ENCODE measurements at regions not wholly inside any gene's neighbourhood (a gene's known extent, or its start where the extent isn't known, plus 50 kb on each side); places are given as distances from the start of the nearest gene placed in this dataset.

- peaks cover 12 to 24% of the 10 kb centered on the region in 2 experiments for H3K9me3 Mint-ChIP-seq
- H2BK12ac ChIP-seq (ENCODE audit: insufficient read length, low read depth, low read length), result no peak overlapping the region
- H3K79me2 ChIP-seq (ENCODE audit: insufficient read depth, low read length), result no peaks in the 10 kb centered on the region
- no peak overlapping the region for H3K4ac ChIP-seq (ENCODE audit: low read depth, low read length)
- H3K4me3 Mint-ChIP-seq, result no peak overlapping the region
- no CpG with 5 or more reads among the region's 5 CpGs for WGBS (ENCODE audit: extremely low coverage, insufficient read length, low lambda C conversion rate)
- no peak overlapping the region for H2BK15ac ChIP-seq (ENCODE audit: low read depth, low read length)
- H3T11ph ChIP-seq (ENCODE audit: low read length), result no peak overlapping the region
- no peak overlapping the region for H3K56ac ChIP-seq (ENCODE audit: insufficient read length, low read depth, low read length)
- H2BK20ac ChIP-seq (ENCODE audit: low read depth, low read length, poor library complexity, severe bottlenecking), result no peak overlapping the region
- peaks cover 4% of the 10 kb centered on the region for H3K27me3 Mint-ChIP-seq (ENCODE audit: low read depth)
- no peak overlapping the region for H3K14ac ChIP-seq (ENCODE audit: insufficient read depth, low read length)
- no peak overlapping the region for H2AK5ac ChIP-seq (ENCODE audit: insufficient read length, low read length)
- H3K27me3 ChIP-seq (ENCODE audit: insufficient read depth, low read length), result no peaks in the 10 kb centered on the region
- H4K20me1 ChIP-seq (ENCODE audit: control insufficient read depth, insufficient read depth, insufficient read length), result no peaks in the 10 kb centered on the region
- H2AFZ ChIP-seq (ENCODE audit: low read length), result no peak overlapping the region
- H3K27ac ChIP-seq (ENCODE audit: insufficient read length, low read depth, low read length), result no peak overlapping the region
- H3K23me2 ChIP-seq (ENCODE audit: insufficient read length, low read depth, low read length, poor library complexity, severe bottlenecking), result no peaks in the 10 kb centered on the region
- H3K9ac ChIP-seq (ENCODE audit: extremely low read depth, insufficient read length, low read length), result peak overlapping the region; percentile 14
- H3K23ac ChIP-seq (ENCODE audit: insufficient read length, low read depth, low read length), result no peak overlapping the region
- no peak for DNase-seq
- no peak overlapping the region for H4K91ac ChIP-seq (ENCODE audit: insufficient read length, low read depth, low read length)
- H3K27ac Mint-ChIP-seq, result no peak overlapping the region
- H3K9me3 ChIP-seq (ENCODE audit: control insufficient read depth, low read depth, low read length), result no peaks in the 10 kb centered on the region
- H3K79me1 ChIP-seq (ENCODE audit: insufficient read depth, low read depth, low read length, poor library complexity, severe bottlenecking), result no peaks in the 10 kb centered on the region
- no peak overlapping the region for H4K5ac ChIP-seq (ENCODE audit: insufficient read length, low read depth, low read length)
- H4K8ac ChIP-seq (replicated peaks; ENCODE audit: insufficient read length, low read depth, low read length), result no peak overlapping the region
- no peak overlapping the region for H2BK120ac ChIP-seq (ENCODE audit: low read depth, low read length, poor library complexity, severe bottlenecking)
- no peak for TF ChIP-seq CTCF (conservative IDR thresholded peaks at IDR 0.05)
- no peaks in the 10 kb centered on the region for H3K4me1 ChIP-seq (ENCODE audit: insufficient read depth, low read length)
- H3K4me1 Mint-ChIP-seq, result no peaks in the 10 kb centered on the region
- no peak overlapping the region for H3K18ac ChIP-seq (ENCODE audit: insufficient read length, low read depth, low read length)
- H3K4me2 ChIP-seq (ENCODE audit: insufficient read depth, insufficient read length, low read length), result no peak overlapping the region
- H2BK5ac ChIP-seq (ENCODE audit: insufficient read length, low read length), result no peak overlapping the region
- H3K36me3 Mint-ChIP-seq (ENCODE audit: insufficient read depth in 1 of 3, low read depth in 3 of 3), result peaks cover 0 to 2% (median 0%) of the 10 kb centered on the region in 3 experiments; a peak in 1 of 7 replicates
These were observed 166.2 kb upstream of the ADRA1D start for GRCh38 chr20:4415281-4415680.

All from H9 (cell line).